HepG2 (cell line): ENCODE measurements at regions not wholly inside any gene's neighbourhood (a gene's known extent, or its start where the extent isn't known, plus 50 kb on each side); places are given as distances from the start of the nearest gene placed in this dataset.

ENCODE experiments used
- ATAC-seq: fragments of 200-7000 bp; cut with Tn5 transposase; 3 replicates; pipeline ENCODE4 v1.9.1; 2020; ENCODE audit warnings: mild to moderate bottlenecking, moderate library complexity
- BruUV-seq: library from RNA; stranded (reverse); fragments of 400-500 nt; replicated peaks from 2 replicates; lab custom pipeline; 2021; lab: Mats Ljungman, UMichigan
- CTCF ChIA-PET: fragments of 300-600 bp; formaldehyde crosslinking; extraction: SDS; loops from one replicate; lab custom pipeline; 2021; ENCODE audit warnings: low total read pairs, inconsistent platforms, low intra/inter-chr PET ratio; lab: Yijun Ruan, JAX
- POLR2A ChIA-PET: fragments of 350-600 bp; sonication (Branson Sonifier 250); formaldehyde crosslinking; loops from one replicate; lab custom pipeline; 2020; ENCODE audit warnings: antibody characterized with exemption, inconsistent platforms; lab: Yijun Ruan, JAX
- DNase-seq: peaks from one replicate; pipeline ENCODE4 v3.0.0-alpha.2; 2015; ENCODE audit warnings: low spot score
- FAIRE-seq: peaks from 3 replicates; lab custom pipeline; 2011; peaks lifted over from hg19 to GRCh38; lab: Jason Lieb, UNC
- H2AFZ ChIP-seq: one replicate; pipeline ENCODE4 v1.6.1; 2011; ENCODE audit warnings: low read length, inconsistent platforms
- H3K27ac ChIP-seq: fragments of 300-600 bp; 3 replicates; pipeline ENCODE4 v1.8.0; 2011; ENCODE audit warnings: mixed run types, mild to moderate bottlenecking, mixed read lengths, low read length, inconsistent platforms; ENCODE audit not compliant: insufficient read depth; ENCODE audit errors: extremely low read length
- H3K27me3 ChIP-seq, 2 experiments: fragments of 200-600 bp in 1 of 2; 2 replicates in 1 of 2; 3 replicates in 1 of 2; pipeline versions ENCODE4 v1.6.0 to v1.8.0; 2011; ENCODE audit warnings: low read length in 2 of 2, mild to moderate bottlenecking in 2 of 2, moderate library complexity in 2 of 2, inconsistent platforms in 1 of 2; ENCODE audit not compliant: insufficient read depth in 2 of 2, control insufficient read depth in 1 of 2
- H3K36me3 ChIP-seq, 2 experiments: fragments of 200-600 bp in 1 of 2; replicated peaks in 1 of 2; 2 replicates in 1 of 2; 3 replicates in 1 of 2; pipeline versions ENCODE4 v1.5.1 to v1.8.0; 2011; ENCODE audit warnings: low read length in 2 of 2, inconsistent platforms in 1 of 2; ENCODE audit not compliant: insufficient read depth in 2 of 2, control insufficient read depth in 1 of 2
- H3K4me1 ChIP-seq: 2 replicates; pipeline ENCODE4 v1.5.1; 2012; ENCODE audit warnings: low read length, inconsistent platforms; ENCODE audit not compliant: insufficient read depth
- H3K4me2 ChIP-seq: 2 replicates; pipeline ENCODE4 v1.6.0; 2011; ENCODE audit warnings: low read depth, low read length, inconsistent platforms
- H3K4me3 ChIP-seq, 3 experiments: fragments of 200-600 bp in 1 of 3; sonication (generic), shearing (Covaris generic) in 1 of 3; replicated peaks in 1 of 3; 2 replicates each; pipeline ENCODE4 v1.5.1; 2011 to 2016; ENCODE audit warnings: low read length in 3 of 3, inconsistent platforms in 2 of 3, low read depth in 2 of 3, mild to moderate bottlenecking in 2 of 3, control low read depth in 1 of 3, mixed read lengths in 1 of 3; ENCODE audit not compliant: insufficient read depth in 1 of 3
- H3K79me2 ChIP-seq: one replicate; pipeline ENCODE4 v1.6.1; 2011; ENCODE audit warnings: low read length, inconsistent platforms; ENCODE audit not compliant: insufficient read depth
- H3K9ac ChIP-seq: 2 replicates; pipeline ENCODE4 v1.6.0; 2011; ENCODE audit warnings: mild to moderate bottlenecking, low read depth, low read length, inconsistent platforms; ENCODE audit not compliant: insufficient read depth
- H3K9me3 ChIP-seq: 2 replicates; pipeline ENCODE4 v1.5.1; 2012; ENCODE audit warnings: mild to moderate bottlenecking, low read length
- H4K20me1 ChIP-seq: 2 replicates; pipeline ENCODE4 v1.6.0; 2011; ENCODE audit warnings: inconsistent platforms, mild to moderate bottlenecking, low read length, moderate library complexity; ENCODE audit not compliant: insufficient read depth
- ATF1 ChIP-seq: IDR thresholded peaks from 2 replicates; pipeline ENCODE4 v1.6.1; 2016; ENCODE audit warnings: mild to moderate bottlenecking, control low read depth
- ELF4 ChIP-seq: sonication (generic); formaldehyde crosslinking; IDR thresholded peaks from 2 replicates; pipeline ENCODE4 v1.5.0; 2020; ENCODE audit warnings: missing genetic modification reagents, mild to moderate bottlenecking, moderate library complexity, borderline replicate concordance
- GATAD1 ChIP-seq: IDR thresholded peaks from 2 replicates; pipeline ENCODE4 v1.6.1; 2016; ENCODE audit warnings: missing genetic modification reagents, missing compliant biosample characterization
- HOXA9 ChIP-seq: sonication (generic); formaldehyde crosslinking; IDR thresholded peaks from 2 replicates; pipeline ENCODE4 v1.8.1; 2022; ENCODE audit warnings: missing genetic modification reagents, mild to moderate bottlenecking, moderate library complexity, borderline replicate concordance
- JUNB ChIP-seq: sonication (generic); formaldehyde crosslinking; IDR thresholded peaks from 2 replicates; pipeline ENCODE4 v1.8.0; 2022; ENCODE audit warnings: missing genetic modification reagents, mild to moderate bottlenecking, borderline replicate concordance
- KLF6 ChIP-seq: IDR thresholded peaks from 2 replicates; pipeline ENCODE4 v1.8.0; 2016; ENCODE audit warnings: missing biosample characterization, missing genetic modification reagents
- NBN ChIP-seq: fragments of 450-650 bp; conservative IDR thresholded peaks from 2 replicates; pipeline ENCODE4 v1.6.1; 2017
- TARDBP ChIP-seq: sonication (generic); formaldehyde crosslinking; IDR thresholded peaks from 2 replicates; pipeline ENCODE4 v1.8.0; 2022; ENCODE audit warnings: mild to moderate bottlenecking, missing genetic modification reagents
- ZBTB20 ChIP-seq: sonication (generic); formaldehyde crosslinking; IDR thresholded peaks from 2 replicates; pipeline ENCODE4 v1.8.1; 2023; ENCODE audit warnings: missing genetic modification reagents, low read depth, mild to moderate bottlenecking, borderline replicate concordance
- ZNF3 ChIP-seq: IDR thresholded peaks from 2 replicates; pipeline ENCODE4 v1.7.0; 2017; ENCODE audit warnings: inconsistent platforms
- ZNF326 ChIP-seq: sonication (generic); formaldehyde crosslinking; IDR thresholded peaks from 2 replicates; pipeline ENCODE4 v1.4.0; 2020; ENCODE audit warnings: missing genetic modification reagents, borderline replicate concordance
- ZNF333 ChIP-seq: sonication (generic); formaldehyde crosslinking; IDR thresholded peaks from 2 replicates; pipeline ENCODE4 v1.4.0; 2020; ENCODE audit warnings: mild to moderate bottlenecking, missing genetic modification reagents, borderline replicate concordance
- ZNF34 ChIP-seq: sonication (generic); formaldehyde crosslinking; IDR thresholded peaks from 2 replicates; pipeline ENCODE4 v1.4.0; 2020; ENCODE audit warnings: mild to moderate bottlenecking, missing genetic modification reagents, borderline replicate concordance
- ZNF546 ChIP-seq: sonication (generic); formaldehyde crosslinking; conservative IDR thresholded peaks from 2 replicates; pipeline ENCODE4 v1.8.1; 2023; ENCODE audit warnings: mild to moderate bottlenecking, missing genetic modification reagents
- ZNF746 ChIP-seq: sonication (generic); formaldehyde crosslinking; IDR thresholded peaks from 2 replicates; pipeline ENCODE4 v1.8.0; 2022; ENCODE audit warnings: mild to moderate bottlenecking, missing genetic modification reagents
- ZSCAN21 ChIP-seq: sonication (generic); formaldehyde crosslinking; IDR thresholded peaks from 2 replicates; pipeline ENCODE4 v1.8.0; 2022; ENCODE audit warnings: mild to moderate bottlenecking, missing genetic modification reagents, moderate library complexity, borderline replicate concordance
- WGBS: methylation state at CpG from one replicate; pipeline ENCODE4 v1.1.6; 2017; ENCODE audit warnings: low lambda C conversion rate; 5-methylcytosine and 5-hydroxymethylcytosine counted together
- in situ Hi-C: cut with HindIII; loops from 2 replicates; pipeline ENCODE4 v1.10.0; 2017; ENCODE audit warnings: low pct_unique_long_range_greater_than_20kb; ENCODE audit not compliant: extremely low pct_ligation_motif_present
- intact Hi-C: fragments of 100-400 bp; cut with micrococcal nuclease; formaldehyde crosslinking; loops from one replicate; pipeline ENCODE4 v1.10.0; 2022; ENCODE audit not compliant: unreplicated experiment
- TF ChIP-seq, protein P1 (sequence below): sonication (generic); formaldehyde crosslinking; IDR thresholded peaks from 2 replicates; pipeline ENCODE4 v1.4.0; 2020; ENCODE audit warnings: missing genetic modification reagents, borderline replicate concordance
- TF ChIP-seq, protein P2 (sequence below): sonication (generic); formaldehyde crosslinking; IDR thresholded peaks from 2 replicates; pipeline ENCODE4 v1.4.0; 2020; ENCODE audit warnings: mild to moderate bottlenecking, missing genetic modification reagents
- TF ChIP-seq, protein P3 (sequence below): sonication (generic); formaldehyde crosslinking; IDR thresholded peaks from 2 replicates; pipeline ENCODE4 v1.4.0; 2020; ENCODE audit warnings: missing genetic modification reagents, borderline replicate concordance
- TF ChIP-seq, protein P4 (sequence below): sonication (generic); formaldehyde crosslinking; IDR thresholded peaks from 2 replicates; pipeline ENCODE4 v1.5.0; 2020; ENCODE audit warnings: mild to moderate bottlenecking, missing genetic modification reagents

DNA sequence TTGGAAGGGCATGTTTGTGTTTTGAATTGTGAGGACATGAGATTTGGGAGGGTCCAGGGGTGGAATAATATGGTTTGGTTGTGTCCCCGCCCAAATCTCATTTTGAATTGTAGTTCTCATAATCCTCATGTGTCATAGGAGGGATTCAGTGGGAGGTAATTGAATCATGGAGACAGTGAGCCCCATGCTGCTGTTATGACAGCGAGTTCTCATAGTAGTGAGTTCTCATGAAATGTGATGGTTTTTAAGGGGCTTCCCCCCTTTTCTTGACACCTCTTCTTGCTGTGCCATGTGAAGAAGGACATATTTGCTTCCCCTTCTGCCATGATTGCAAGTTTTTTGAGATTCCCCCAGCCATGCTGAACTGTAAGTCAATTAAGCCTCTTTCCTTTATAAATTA lies 260.0 kb downstream of the DUSP6 start:
- no peak overlapping the region for H3K4me3 ChIP-seq
- peaks cover 11% of the 10 kb centered on the region for H3K9me3 ChIP-seq
- 13% methylated on average over 2 of the region's 2 CpGs for WGBS
- H3K4me1 ChIP-seq, result no peaks in the 10 kb centered on the region
- no peaks in the 10 kb centered on the region for H3K27me3 ChIP-seq
- H3K9ac ChIP-seq, result no peak overlapping the region
- DNase-seq (no peak), FAIRE-seq (no peak), ATAC-seq (no peak)
- no peak for TF ChIP-seq ZNF326 (CRISPR knock-in tag)
- TF ChIP-seq, protein P1, sequence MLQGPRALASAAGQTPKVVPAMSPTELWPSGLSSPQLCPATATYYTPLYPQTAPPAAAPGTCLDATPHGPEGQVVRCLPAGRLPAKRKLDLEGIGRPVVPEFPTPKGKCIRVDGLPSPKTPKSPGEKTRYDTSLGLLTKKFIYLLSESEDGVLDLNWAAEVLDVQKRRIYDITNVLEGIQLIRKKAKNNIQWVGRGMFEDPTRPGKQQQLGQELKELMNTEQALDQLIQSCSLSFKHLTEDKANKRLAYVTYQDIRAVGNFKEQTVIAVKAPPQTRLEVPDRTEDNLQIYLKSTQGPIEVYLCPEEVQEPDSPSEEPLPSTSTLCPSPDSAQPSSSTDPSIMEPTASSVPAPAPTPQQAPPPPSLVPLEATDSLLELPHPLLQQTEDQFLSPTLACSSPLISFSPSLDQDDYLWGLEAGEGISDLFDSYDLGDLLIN (CRISPR knock-in tag), result no peak
- TF ChIP-seq HOXA9 (CRISPR knock-in tag), result no peak
- no peak for TF ChIP-seq TARDBP
- no peak for TF ChIP-seq ZNF333 (CRISPR knock-in tag)
- TF ChIP-seq ZNF3 (CRISPR knock-in tag), result no peak
- TF ChIP-seq, protein P2, sequence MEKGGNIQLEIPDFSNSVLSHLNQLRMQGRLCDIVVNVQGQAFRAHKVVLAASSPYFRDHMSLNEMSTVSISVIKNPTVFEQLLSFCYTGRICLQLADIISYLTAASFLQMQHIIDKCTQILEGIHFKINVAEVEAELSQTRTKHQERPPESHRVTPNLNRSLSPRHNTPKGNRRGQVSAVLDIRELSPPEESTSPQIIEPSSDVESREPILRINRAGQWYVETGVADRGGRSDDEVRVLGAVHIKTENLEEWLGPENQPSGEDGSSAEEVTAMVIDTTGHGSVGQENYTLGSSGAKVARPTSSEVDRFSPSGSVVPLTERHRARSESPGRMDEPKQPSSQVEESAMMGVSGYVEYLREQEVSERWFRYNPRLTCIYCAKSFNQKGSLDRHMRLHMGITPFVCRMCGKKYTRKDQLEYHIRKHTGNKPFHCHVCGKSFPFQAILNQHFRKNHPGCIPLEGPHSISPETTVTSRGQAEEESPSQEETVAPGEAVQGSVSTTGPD (CRISPR knock-in tag), result no peak
- TF ChIP-seq NBN, result no peak
- TF ChIP-seq ZNF546 (CRISPR knock-in tag), result no peak
- TF ChIP-seq ZBTB20, result no peak
- no peak for TF ChIP-seq ZNF746 (CRISPR knock-in tag)
- TF ChIP-seq GATAD1 (CRISPR knock-in tag), result no peak
- TF ChIP-seq, protein P3, sequence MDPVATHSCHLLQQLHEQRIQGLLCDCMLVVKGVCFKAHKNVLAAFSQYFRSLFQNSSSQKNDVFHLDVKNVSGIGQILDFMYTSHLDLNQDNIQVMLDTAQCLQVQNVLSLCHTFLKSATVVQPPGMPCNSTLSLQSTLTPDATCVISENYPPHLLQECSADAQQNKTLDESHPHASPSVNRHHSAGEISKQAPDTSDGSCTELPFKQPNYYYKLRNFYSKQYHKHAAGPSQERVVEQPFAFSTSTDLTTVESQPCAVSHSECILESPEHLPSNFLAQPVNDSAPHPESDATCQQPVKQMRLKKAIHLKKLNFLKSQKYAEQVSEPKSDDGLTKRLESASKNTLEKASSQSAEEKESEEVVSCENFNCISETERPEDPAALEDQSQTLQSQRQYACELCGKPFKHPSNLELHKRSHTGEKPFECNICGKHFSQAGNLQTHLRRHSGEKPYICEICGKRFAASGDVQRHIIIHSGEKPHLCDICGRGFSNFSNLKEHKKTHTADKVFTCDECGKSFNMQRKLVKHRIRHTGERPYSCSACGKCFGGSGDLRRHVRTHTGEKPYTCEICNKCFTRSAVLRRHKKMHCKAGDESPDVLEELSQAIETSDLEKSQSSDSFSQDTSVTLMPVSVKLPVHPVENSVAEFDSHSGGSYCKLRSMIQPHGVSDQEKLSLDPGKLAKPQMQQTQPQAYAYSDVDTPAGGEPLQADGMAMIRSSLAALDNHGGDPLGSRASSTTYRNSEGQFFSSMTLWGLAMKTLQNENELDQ (CRISPR knock-in tag), result no peak
- TF ChIP-seq, protein P4, sequence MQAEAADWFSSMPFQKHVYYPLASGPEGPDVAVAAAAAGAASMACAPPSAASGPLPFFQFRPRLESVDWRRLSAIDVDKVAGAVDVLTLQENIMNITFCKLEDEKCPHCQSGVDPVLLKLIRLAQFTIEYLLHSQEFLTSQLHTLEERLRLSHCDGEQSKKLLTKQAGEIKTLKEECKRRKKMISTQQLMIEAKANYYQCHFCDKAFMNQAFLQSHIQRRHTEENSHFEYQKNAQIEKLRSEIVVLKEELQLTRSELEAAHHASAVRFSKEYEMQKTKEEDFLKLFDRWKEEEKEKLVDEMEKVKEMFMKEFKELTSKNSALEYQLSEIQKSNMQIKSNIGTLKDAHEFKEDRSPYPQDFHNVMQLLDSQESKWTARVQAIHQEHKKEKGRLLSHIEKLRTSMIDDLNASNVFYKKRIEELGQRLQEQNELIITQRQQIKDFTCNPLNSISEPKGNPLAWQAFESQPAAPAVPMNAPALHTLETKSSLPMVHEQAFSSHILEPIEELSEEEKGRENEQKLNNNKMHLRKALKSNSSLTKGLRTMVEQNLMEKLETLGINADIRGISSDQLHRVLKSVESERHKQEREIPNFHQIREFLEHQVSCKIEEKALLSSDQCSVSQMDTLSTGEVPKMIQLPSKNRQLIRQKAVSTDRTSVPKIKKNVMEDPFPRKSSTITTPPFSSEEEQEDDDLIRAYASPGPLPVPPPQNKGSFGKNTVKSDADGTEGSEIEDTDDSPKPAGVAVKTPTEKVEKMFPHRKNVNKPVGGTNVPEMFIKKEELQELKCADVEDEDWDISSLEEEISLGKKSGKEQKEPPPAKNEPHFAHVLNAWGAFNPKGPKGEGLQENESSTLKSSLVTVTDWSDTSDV (CRISPR knock-in tag), result no peak
- TF ChIP-seq KLF6, result no peak
- TF ChIP-seq JUNB, result no peak
- TF ChIP-seq ELF4 (CRISPR knock-in tag), result no peak
- no peak for TF ChIP-seq ATF1 (CRISPR knock-in tag)
- no peak for TF ChIP-seq ZNF34 (CRISPR knock-in tag)
- TF ChIP-seq ZSCAN21 (CRISPR knock-in tag), result no peak
- ChIA-PET POLR2A (no interaction called here), CTCF (no interaction called here)
- no peak overlapping the region for H3K27ac ChIP-seq
- in situ Hi-C loops, result no loop called here
- no peaks in the 10 kb centered on the region for H3K79me2 ChIP-seq
- H4K20me1 ChIP-seq, result no peaks in the 10 kb centered on the region
- H3K36me3 ChIP-seq, result no peaks in the 10 kb centered on the region
- intact Hi-C loops, result no loop called here
- no TSS peak for BruUV-seq
- H3K4me2 ChIP-seq, result no peak overlapping the region
- H2AFZ ChIP-seq, result no peak overlapping the region
